CD14-positive monocyte (primary cell): ENCODE measurements at regions not wholly inside any gene's neighbourhood (a gene's known extent, or its start where the extent isn't known, plus 50 kb on each side); places are given as distances from the start of the nearest gene placed in this dataset.

ENCODE experiments used
- DNase-seq, 3 donors: peaks; one replicate each; pipeline ENCODE4 v3.0.0-alpha.2; 2011 to 2022
- H2AFZ ChIP-seq: 2 replicates; pipeline ENCODE4 v1.6.0; 2012; ENCODE audit warnings: mild to moderate bottlenecking, low read depth, low read length, inconsistent platforms; ENCODE audit not compliant: insufficient read depth, poor library complexity, severe bottlenecking
- H3K27ac ChIP-seq, 2 donors: 1 replicate in 1 of 2; 2 replicates in 1 of 2; pipeline ENCODE4 v1.5.1; 2012 to 2013; ENCODE audit warnings: low read length in 2 of 2, control low read depth in 1 of 2, inconsistent platforms in 1 of 2, low read depth in 1 of 2, mild to moderate bottlenecking in 1 of 2
- H3K27me3 ChIP-seq, 2 donors: one replicate each; pipeline versions ENCODE4 v1.6.0 to v1.6.1; 2011 to 2013; ENCODE audit warnings: low read length in 2 of 2; ENCODE audit not compliant: control insufficient read depth in 2 of 2, insufficient read depth in 2 of 2
- H3K36me3 ChIP-seq, 2 donors: replicated peaks in 1 of 2; 1 replicate in 1 of 2; 2 replicates in 1 of 2; pipeline versions ENCODE4 v1.5.1 to v1.6.1; 2012 to 2013; ENCODE audit warnings: low read length in 2 of 2, control low read depth in 1 of 2, inconsistent platforms in 1 of 2, mild to moderate bottlenecking in 1 of 2; ENCODE audit not compliant: insufficient read depth in 2 of 2, control insufficient read depth in 1 of 2
- H3K4me1 ChIP-seq, 2 donors: 1 replicate in 1 of 2; 2 replicates in 1 of 2; pipeline versions ENCODE4 v1.5.1 to v1.6.1; 2012 to 2013; ENCODE audit warnings: low read length in 2 of 2, control low read depth in 1 of 2, inconsistent platforms in 1 of 2, mild to moderate bottlenecking in 1 of 2, moderate library complexity in 1 of 2; ENCODE audit not compliant: insufficient read depth in 2 of 2, control insufficient read depth in 1 of 2
- H3K4me2 ChIP-seq: replicated peaks from 2 replicates; pipeline ENCODE3; 2012; ENCODE audit warnings: low read length, moderate library complexity, mild to moderate bottlenecking; ENCODE audit not compliant: poor library complexity, severe bottlenecking; ENCODE audit errors: extremely low read depth
- H3K4me3 ChIP-seq, 3 experiments: fragments of 200-600 bp in 1 of 3; sonication (generic) in 1 of 3; replicated peaks in 1 of 3; 1 replicate in 2 of 3; 2 replicates in 1 of 3; pipeline ENCODE4 v1.5.1; 2011 to 2013; ENCODE audit warnings: low read length in 3 of 3, mild to moderate bottlenecking in 3 of 3, control low read depth in 2 of 3, low read depth in 2 of 3, inconsistent platforms in 1 of 3, moderate library complexity in 1 of 3
- H3K79me2 ChIP-seq: 2 replicates; pipeline ENCODE4 v1.6.0; 2012; ENCODE audit warnings: mild to moderate bottlenecking, control low read depth, inconsistent platforms, low read length, moderate library complexity; ENCODE audit not compliant: insufficient read depth
- H3K9ac ChIP-seq: 2 replicates; pipeline ENCODE4 v1.6.0; 2017; ENCODE audit warnings: low read length, mild to moderate bottlenecking; ENCODE audit not compliant: insufficient read depth, poor library complexity, severe bottlenecking
- H3K9me3 ChIP-seq, 2 donors: replicated peaks in 1 of 2; 1 replicate in 1 of 2; 2 replicates in 1 of 2; pipeline versions ENCODE4 v1.5.1 to v1.6.1; 2012 to 2013; ENCODE audit warnings: low read length in 2 of 2, control low read depth in 1 of 2; ENCODE audit not compliant: control insufficient read depth in 1 of 2, insufficient read depth in 1 of 2
- H4K20me1 ChIP-seq: 2 replicates; pipeline ENCODE4 v1.6.0; 2012; ENCODE audit warnings: mild to moderate bottlenecking, low read length, control low read depth, moderate library complexity; ENCODE audit not compliant: insufficient read depth
- H3K27ac Mint-ChIP-seq, 7 donors: one replicate each; pipeline ENCODE4 v1.8.0; 2020; ENCODE audit warnings: mild to moderate bottlenecking in 7 of 7, mixed read lengths in 7 of 7, moderate library complexity in 6 of 7, inconsistent platforms in 2 of 7
- H3K27me3 Mint-ChIP-seq, 3 donors: one replicate each; pipeline ENCODE4 v1.8.0; 2021 to 2022; ENCODE audit warnings: low read depth in 3 of 3, mild to moderate bottlenecking in 3 of 3, mixed read lengths in 3 of 3, moderate library complexity in 3 of 3, inconsistent platforms in 1 of 3
- H3K36me3 Mint-ChIP-seq, 2 donors: one replicate each; pipeline ENCODE4 v1.8.0; 2020; ENCODE audit warnings: mixed read lengths in 2 of 2, inconsistent platforms in 1 of 2, mild to moderate bottlenecking in 1 of 2
- H3K4me1 Mint-ChIP-seq: one replicate; pipeline ENCODE4 v1.8.0; 2020; ENCODE audit warnings: mild to moderate bottlenecking, mixed read lengths
- H3K4me3 Mint-ChIP-seq, 2 donors: one replicate each; pipeline ENCODE4 v1.8.0; 2020; ENCODE audit warnings: mild to moderate bottlenecking in 2 of 2, mixed read lengths in 2 of 2, moderate library complexity in 1 of 2
- H3K9me3 Mint-ChIP-seq, 7 donors: one replicate each; pipeline ENCODE4 v1.8.0; 2020 to 2022; ENCODE audit warnings: mixed read lengths in 7 of 7, mild to moderate bottlenecking in 6 of 7, moderate library complexity in 6 of 7, inconsistent platforms in 2 of 7
- CTCF ChIP-seq: fragments of 200-600 bp; IDR thresholded peaks from one replicate; pipeline ENCODE4 v1.8.0; 2022; ENCODE audit warnings: antibody characterized with exemption, mild to moderate bottlenecking
- WGBS: methylation state at CpG from one replicate; pipeline ENCODE4 v1.1.5; 2013; ENCODE audit warnings: missing lambda C conversion rate; ENCODE audit not compliant: insufficient coverage; 5-methylcytosine and 5-hydroxymethylcytosine counted together
- intact Hi-C, 2 donors: fragments of 100-400 bp; cut with micrococcal nuclease; formaldehyde crosslinking; loops; one replicate each; pipeline versions ENCODE4 v1.15.0 to v1.15.1; 2023

- Mint-ChIP-seq H3K36me3 (no peaks in the 10 kb centered on the region), H3K9me3 (peaks cover 0 to 12% (median 6%) of the 10 kb centered on the region in 7 donors), H3K4me1 (no peaks in the 10 kb centered on the region), H3K4me3 (no peak overlapping the region), H3K27ac (no peak overlapping the region), H3K27me3 (peaks cover 0 to 2% (median 1%) of the 10 kb centered on the region in 3 donors)
- no peak for DNase-seq
- TF ChIP-seq CTCF = no peak
- Histone ChIP-seq H3K27ac (no peak overlapping the region), H4K20me1 (no peaks in the 10 kb centered on the region), H3K4me2 (no peak overlapping the region), H2AFZ (no peak overlapping the region), H3K4me3 (no peak overlapping the region), H3K36me3 (no peaks in the 10 kb centered on the region), H3K9ac (no peak overlapping the region), H3K4me1 (no peaks in the 10 kb centered on the region), H3K27me3 (no peaks in the 10 kb centered on the region), H3K79me2 (no peaks in the 10 kb centered on the region), H3K9me3 (no peaks in the 10 kb centered on the region)
- intact Hi-C loops = no loop called here
- 97% methylated on average over 10 of the region's 13 CpGs for WGBS
Observed at GRCh38 chr5:127143722-127144121, 70.4 kb upstream of the C5orf63 start.

DNA sequence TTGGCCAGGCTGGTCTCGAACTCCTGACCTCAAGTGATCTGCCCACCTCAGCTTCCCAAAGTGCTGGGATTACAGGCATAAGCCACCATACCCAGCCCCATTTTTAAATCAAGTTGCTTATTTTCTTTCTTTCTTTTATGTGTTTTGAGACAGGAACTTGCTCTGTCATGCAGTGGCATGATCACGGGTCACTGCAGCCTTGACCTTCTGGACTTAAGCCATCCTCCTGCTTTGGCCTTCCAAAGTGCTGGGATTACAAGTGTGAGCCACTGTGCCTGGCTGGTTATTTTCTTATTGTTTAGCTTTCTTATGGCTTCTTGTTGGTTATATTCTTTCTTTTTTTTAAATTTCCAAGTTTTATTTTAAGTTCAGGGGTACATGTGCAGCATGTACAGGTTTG, 79.7 kb upstream of the C5orf63 start:
- WGBS = 83% methylated on average over 2 of the region's 2 CpGs
- intact Hi-C loops = no loop called here

More for the DNA sequence above, 79.7 kb upstream of the C5orf63 start:
- Histone ChIP-seq H3K9me3 (peaks cover 0 to 5% of the 10 kb centered on the region in 2 donors), H3K4me2 (no peak overlapping the region), H3K79me2 (no peaks in the 10 kb centered on the region), H2AFZ (no peak overlapping the region), H3K27me3 (no peaks in the 10 kb centered on the region), H3K4me3 (no peak overlapping the region), H4K20me1 (no peaks in the 10 kb centered on the region), H3K27ac (no peak overlapping the region), H3K4me1 (no peaks in the 10 kb centered on the region), H3K9ac (no peak overlapping the region), H3K36me3 (no peaks in the 10 kb centered on the region)
- Mint-ChIP-seq H3K27ac (no peak overlapping the region), H3K4me3 (no peak overlapping the region), H3K36me3 (no peaks in the 10 kb centered on the region), H3K9me3 (peaks cover 2 to 25% (median 14%) of the 10 kb centered on the region in 7 donors), H3K4me1 (no peaks in the 10 kb centered on the region), H3K27me3 (peaks cover 0 to 4% (median 0%) of the 10 kb centered on the region in 3 donors)
- no peak for DNase-seq
- no peak for TF ChIP-seq CTCF
